ENCODE measurements at regions not wholly inside any gene's neighbourhood (a gene's known extent, or its start where the extent isn't known, plus 50 kb on each side); places are given as distances from the start of the nearest gene placed in this dataset.
"Not testable (repeated sequence)": the region's sequence is repeated elsewhere in the genome, so short reads cannot be mapped to it uniquely, and the experiment has no call there.

DNA sequence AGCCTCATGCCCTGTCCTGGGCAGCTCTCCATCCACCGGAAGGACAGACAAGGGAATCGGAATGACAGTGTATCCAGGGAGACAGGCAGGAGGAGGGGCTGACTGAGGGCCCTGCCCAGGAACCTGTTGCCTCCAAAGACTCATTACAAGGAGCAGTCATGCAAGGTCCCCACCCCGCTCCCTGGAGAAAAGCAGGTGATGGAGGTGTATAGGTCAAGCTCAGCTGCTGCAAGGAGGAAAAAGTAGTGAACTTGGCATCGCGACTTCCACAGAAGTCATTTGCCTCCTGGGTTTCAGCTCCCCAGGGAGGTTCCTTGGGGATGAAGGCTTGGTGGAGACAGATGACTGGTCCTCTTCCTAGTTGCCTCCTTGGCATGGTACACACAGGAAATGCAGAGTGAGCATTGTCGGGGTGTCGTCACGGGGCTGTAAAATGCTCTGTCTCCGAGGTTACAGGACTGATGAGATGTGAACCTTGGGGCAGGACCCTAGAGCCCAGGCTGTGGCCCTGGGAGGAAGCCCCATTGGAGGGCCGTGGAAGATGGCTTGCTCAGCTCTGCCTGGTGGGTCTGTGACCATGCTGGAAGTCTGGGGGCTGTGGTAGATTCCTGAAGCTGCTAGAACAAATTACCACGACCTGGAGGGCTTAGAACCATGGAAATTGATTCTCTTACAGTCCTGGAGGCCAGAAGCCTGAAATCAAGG lies 219.6 kb upstream of the C1orf174 start:
- DNase-seq (ENCODE audit: low spot score), result no peak

DNA sequence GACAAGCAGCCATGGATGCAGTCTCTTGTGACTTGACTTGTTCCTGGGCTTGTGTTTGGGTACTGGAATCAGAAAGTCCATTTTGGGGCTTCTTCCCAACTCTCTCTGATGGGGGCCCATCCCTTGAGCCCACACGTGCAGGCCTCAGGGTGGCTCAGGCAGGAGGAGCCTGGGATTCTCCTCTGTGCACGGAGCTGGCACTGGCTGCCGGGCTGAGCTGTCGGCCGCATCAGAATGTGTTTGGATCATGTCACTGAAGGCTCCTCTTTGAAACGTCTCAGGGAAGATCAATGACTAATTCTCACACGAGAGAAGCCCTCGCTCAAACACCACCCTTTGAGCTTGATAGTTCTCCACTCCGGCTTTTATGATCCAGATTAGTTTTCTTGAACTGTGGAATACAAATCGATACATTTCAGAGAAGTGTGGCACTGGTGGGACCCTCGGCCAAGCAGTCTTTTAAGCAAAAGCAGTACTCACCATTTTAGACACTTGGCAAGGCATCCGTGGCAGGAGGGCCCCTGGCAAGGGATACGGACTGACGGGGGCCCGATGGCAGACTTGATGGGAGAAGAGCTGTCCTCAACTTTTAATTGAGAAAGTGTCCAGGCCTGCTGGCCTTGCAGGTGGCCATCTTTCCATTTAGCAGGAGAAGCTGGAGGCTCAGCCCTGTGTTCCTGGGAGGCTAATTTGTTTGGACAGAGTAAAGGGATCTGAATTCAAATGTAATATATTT lies 220.7 kb upstream of the C1orf174 start:
- DNase-seq (ENCODE audit: low spot score), result no peak

DNA sequence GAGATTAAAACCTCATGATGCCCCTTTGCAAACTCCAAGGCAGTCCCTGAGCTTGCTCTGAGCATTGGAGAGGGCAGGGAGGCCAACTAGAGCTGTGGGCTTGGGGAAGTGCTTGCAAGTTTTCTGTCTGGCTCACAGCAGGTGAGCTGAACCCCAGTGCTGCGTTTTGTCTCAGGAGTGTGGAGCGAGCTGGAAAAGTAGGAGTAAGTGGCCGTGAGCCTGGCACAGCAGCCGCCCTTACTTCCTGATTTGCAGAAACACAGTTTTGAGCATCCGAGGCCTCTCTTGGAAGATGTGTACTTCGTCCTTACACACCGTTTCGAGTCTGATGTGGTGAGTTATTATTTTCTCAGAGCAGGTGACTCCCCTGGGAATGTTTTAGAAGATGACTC lies 221.2 kb upstream of the C1orf174 start:
- no peak for DNase-seq (ENCODE audit: low spot score)

DNA sequence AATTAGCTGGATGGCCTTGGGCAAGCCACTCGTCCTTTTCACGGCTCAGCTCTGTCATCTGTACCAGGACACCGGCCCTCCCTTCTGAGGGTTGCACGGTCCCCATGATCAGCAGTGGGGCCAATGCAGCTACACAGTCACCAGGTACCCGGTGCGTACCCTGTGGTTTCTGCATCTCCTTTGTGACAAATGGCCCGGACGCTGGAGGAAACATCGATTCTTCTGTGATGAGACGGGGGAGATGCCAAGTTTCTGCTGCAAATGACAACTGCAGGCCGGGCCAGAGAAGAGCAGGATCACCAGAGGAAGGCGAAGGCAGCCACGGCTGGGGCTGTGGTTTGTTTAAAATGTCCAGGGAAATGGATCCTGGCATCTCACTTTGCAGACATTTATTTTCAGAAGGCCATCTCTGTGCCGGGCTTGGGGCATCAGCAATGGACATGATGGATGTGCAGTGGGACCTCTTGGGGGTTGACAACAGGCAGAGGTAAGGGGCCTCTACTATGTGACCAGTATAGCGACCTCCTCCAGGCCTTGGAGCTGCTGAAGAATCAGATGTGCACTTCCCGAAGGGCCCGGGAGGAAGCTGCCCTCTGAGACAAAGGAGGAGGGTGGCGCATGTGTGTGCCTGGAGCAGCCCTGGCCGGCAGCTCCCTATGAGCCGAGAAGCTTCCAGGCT lies 221.9 kb upstream of the C1orf174 start:
- DNase-seq (ENCODE audit: low spot score), result no peak

DNA sequence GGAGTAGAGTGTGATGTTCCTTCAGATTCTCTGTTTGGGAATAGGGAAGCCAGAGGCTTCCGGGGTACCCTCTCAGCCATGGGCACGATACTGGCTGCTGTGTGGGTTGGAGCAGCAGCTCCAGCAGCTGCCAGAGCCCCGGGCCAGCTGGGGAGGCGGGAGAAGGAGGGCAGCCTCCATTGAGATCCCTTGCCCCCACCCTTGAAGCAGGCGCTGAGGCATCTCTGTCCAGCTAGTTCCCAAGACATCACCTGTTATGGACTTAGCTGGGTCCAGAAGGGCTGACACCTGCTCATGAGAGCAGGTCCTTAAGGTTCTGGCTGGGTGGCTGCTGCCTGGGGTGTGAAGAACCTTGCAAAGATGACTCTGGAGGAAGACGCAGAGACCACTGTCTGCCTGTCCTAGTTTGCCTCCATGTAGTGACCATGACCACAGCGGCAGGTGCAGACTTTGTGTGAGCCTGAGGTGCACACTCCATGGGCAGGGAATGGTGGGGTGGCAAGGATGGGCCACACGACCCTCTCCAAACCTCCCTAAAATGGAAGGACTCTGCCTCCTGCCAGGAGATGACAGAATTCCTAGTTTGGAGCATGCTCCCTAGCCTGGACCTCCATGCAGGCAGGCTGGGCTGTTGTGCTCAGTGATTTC lies 222.6 kb upstream of the C1orf174 start:
- no peak for DNase-seq (ENCODE audit: low spot score)

DNA sequence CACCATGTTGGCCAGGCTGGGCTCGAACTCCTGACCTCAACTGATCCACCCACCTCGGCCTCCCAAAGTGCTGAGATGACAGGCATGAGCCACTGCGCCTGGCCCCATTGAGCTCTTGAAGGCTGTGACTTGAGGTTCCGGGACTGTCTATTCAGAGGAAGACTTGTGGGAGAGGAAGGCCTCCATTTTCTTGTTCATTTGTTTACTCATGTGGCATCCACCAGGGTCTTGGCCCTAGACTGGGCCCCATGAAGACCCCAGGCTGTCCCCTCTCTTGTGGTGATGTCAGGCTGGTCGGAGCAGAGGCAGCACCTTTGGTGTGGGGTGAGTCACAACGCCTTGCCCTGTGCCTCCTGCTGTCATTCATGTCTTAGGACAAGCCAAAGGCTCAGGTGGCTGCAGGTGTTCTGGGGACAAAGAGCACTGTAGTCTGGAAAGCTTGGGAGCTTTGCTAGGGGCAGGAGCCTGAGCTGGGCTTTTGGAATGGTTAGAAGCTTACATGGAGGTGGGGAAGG lies 224.6 kb upstream of the C1orf174 start:
- DNase-seq (ENCODE audit: low spot score), result no peak

DNA sequence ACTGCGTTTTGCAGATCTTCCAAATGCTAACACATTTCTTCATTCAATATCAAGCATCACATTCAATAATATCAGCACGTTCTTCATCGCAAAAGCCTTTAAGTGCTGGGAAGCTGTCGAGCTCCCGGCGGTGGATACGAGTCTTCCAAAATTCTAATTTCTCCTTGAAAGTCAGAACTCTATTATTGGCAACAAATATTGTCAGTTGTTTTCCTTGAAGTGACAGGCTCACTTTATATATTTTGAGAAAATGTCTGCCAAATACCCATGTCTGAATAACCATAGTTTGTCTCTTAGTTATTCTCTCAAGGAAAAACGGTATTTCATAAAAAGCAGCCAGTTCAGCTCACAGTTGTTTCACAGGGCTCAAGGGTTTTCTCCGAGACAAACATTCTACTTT lies 226.2 kb upstream of the C1orf174 start:
- no peak for DNase-seq (ENCODE audit: low spot score)

DNA sequence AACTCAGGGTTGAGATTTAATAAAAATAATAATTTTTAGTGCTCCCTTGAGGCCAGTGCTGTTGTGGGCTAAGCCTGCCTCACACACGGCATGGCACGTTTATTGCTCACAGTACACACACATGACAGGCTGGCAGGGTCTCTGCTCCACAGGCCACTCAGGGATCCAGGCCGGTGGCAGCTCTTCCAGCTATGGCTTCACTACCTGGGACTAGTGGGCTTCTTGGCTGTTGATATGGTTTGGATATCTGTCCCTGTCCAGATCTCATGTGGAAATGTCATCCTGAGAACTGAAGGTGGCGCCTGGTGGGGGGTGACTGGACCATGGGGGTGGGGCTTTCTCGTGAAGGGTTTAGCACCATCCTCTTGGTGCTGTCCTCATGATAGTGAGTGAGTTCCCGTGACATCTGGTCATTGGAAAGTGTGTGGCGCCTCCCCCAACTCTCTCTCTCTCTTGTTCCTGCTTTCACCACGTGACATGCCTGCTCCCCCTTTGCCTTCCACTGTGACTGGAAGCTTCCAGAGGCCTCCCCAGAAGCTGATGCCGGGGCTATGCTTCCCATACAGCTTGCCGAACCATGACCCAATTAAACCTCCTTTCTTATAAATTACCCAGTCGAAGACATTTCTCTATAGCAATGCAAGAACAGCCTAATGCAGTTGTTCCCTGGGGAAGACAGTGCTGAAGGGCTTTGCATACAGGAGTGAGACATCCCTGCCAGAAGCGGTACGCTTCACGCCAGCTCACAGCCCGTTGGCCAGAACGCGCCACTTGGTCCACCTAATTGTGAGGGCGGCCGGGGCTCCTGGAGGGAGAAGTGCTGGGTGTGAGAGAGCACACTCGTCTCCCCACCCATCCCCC lies 226.9 kb upstream of the C1orf174 start:
- DNase-seq (ENCODE audit: low spot score), result no peak

DNA sequence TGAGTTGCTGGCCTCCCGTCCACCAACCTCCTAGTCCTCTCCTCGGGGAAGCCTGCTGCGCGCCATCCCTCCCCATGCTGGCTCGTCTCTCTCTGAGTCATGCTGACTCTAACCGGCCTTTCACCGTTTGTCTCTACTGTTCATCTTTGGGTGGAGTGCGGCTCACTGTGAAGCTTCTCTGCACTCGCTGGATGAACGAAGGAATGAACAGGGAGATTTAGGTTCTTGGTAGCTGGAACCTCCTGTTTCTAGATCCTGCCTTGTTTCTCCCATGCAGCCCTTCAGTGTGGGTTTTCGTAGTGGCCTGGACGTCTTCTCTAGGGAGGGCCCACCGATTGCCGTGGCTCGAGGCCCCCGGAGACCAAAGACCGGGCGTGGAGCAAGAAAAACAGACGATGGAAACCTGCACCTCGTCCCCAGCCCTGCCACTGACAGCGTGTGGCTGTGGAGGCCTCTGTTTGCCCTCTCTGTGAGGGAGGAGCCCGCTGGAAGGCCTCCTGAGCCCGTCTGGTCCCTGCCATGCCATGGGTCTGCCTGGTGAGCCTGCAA lies 227.6 kb upstream of the C1orf174 start:
- DNase-seq (ENCODE audit: low spot score), result no peak

DNA sequence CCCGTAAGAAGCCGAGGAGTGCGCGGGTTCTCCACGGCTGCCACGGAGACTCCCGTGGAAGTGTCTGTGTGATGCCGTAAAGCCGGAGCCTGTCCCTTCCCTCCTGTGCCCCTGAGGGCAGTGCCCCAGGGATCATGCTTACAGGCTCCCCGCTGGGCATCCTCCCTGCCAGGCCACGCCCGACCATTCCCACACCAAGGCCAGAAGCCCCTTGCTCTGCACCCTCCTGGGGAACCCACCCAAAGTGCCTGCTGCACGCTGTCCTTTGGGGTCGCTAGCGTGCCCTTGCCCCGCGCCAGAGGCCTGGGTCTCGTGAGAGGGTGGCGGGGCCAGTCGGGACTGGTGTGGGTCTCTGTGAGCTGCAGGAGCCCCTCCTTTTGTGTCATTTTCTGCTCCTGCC lies 228.5 kb upstream of the C1orf174 start:
- no peak for DNase-seq (ENCODE audit: low spot score)

DNA sequence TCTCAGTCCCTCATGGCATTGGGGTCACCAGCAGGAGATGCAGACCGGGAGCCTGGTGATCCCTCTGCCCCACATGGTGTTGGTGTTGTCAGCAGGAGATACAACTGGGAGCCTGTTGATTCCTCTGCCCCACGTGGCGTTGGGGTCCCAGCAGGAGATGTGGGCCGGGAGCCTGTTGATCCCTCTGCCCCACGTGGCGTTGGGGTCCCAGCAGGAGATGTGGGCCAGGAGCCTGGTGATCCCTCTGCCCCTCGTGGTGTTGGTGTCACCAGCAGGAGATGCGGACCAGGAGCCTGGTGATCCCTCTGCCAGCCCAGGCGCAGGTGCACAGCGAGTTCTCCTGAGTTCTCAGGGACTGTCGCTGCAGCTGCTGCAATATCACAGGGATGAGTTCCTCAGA lies 229.6 kb upstream of the C1orf174 start:
- no peak for DNase-seq (ENCODE audit: low spot score)

DNA sequence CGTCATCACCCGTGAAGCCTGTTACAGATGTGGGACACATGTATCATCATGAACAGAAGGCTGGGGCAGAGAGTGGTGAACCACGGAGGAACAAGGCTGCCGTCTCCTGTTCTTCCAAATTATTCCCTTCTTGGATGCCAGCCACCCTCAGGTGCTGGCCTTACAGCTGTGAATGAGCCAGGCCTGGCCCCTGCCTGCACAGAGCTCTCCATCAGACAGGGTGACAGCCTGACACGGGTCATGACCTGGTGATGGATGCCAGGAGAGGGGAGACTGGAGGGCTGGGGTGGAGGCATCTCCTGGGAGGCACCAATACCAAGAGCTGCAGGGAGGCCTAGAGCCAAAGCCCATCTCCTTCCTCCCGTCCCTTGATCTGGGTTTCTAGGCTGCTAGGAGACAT lies 230.0 kb upstream of the C1orf174 start:
- no peak for DNase-seq (ENCODE audit: low spot score)

DNA sequence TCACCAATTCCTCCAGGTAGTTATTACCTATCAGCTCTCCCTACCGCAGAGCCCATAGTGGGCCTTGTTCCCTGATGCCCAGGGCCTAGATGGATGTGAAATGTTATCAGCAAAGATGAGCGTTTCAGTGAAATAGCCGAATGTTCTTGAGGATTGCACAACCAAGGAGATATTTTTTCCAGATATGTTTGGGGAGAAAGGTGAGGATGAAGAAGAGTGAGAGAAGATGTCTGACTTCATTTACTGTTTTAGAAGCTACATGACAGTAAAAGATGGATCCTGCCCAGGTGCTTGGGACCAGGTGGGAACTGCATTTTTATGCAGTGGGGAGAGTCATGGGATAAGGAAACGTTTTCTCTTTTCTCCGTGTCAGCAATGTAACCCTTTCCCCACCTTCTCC lies 231.7 kb upstream of the C1orf174 start:
- DNase-seq (ENCODE audit: low spot score), result no peak

DNA sequence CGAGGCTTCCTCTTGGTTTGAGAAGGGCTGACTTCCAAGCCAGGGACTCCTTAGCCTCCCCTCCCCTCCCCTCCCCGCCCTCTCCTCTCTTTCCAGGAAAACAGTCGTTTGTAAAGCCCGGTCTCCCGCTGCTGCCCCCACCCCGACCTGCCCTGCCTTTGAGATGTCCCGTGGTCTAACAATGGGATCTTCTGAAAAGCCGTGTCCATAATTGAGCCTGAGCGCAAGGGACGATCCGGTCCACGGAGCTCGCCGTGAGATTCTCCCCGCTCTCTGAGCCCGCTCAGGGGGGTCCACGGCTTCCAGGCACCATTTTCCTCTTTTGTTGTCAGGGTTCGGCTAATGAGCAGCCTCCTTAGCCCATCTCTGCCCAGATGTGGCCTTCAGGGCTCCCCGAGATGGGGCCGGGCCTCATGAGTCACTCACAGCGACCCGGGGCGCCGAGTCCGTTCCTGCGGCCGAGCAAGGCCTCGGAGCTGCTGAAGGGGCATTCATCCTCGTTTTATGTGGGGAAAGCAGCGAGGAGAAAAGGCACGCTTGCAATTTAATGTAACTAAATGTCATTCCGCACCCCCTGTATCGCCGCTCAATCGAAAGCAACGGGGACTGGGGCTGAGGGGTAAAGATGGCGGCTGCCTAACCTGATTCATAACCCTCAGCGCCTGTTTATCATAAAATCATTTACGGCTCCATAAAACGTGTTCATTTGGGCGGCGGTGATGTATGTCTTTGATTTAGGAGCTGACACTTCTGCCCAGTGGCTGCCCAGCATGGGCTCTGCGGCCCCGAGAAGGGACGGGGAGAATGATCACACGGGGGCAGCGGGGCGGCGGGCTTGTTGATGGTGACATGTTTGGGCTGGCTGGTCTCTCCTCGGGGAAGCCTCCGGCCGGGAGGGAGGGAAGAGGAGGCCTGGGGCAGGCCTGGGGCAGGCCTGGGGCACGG lies 232.6 kb upstream of the C1orf174 start:
- DNase-seq (ENCODE audit: low spot score), result no peak

DNA sequence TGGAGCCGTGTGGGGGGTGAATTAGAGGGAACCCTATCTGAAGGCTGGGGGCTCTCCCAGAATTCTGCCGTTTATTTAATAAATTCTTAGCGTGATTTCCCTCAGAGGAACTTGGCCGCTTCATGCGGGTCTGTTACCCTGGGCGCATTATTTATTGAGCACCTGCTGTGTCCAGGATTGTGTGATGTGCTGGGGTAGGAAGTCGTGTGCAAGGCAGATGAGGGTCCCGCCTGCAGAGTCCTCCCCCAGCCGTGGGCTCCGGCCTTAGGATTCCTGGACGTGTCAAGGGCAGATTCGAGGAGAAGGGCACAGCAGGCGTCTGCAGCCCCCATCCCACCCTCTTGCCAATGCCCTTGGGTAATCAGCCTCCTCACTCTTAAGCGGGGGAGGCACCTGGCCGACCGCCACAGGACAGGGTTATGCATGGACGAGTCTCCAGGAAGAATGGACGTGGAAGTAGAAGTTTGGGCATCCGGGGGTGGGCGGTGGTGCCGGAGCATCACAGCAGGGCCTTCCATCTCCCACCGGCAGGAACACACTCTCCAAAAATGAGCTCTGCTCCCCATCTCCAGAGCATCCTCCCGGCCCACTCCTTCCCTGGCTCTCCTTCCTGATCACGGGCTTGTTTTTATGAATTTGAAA lies 233.3 kb upstream of the C1orf174 start:
- no peak for DNase-seq (ENCODE audit: low spot score)

DNA sequence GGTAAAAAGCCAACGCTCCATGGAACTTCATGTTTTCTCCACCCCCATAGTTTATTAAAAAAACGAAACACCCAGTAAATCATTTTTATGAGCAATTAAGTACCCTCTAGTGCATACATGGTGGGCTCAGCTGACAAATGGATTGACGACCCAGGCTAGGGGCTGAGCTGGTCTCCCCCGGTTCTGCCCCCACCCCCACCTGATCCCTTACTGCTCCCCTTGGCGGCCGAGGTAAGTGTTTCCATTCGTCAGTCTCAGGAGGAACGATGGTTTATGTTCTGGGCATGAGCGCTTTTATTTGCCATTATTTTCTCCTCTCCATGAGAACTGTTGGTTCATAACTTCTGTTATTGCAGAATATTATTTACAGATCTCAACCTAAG lies 233.9 kb upstream of the C1orf174 start:
- no peak for DNase-seq (ENCODE audit: low spot score)

DNA sequence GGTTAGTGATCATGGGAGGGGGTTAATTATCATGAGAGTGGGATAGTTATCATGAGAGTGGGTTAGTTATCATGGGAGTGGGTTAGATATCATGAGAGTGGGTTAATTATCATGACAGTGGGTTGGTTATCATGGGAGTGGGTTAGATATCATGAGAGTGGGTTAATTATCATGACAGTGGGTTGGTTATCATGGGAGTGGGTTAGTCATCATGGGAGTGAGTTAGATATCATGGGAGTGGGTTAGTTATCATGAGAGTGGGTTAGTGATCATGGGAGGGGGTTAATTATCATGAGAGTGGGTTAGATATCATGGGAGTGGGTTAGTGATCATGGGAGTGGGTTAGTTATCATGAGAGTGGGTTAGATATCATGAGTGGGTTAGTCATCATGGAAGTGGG lies 235.8 kb upstream of the C1orf174 start:
- DNase-seq (ENCODE audit: low spot score), result not testable (repeated sequence)

DNA sequence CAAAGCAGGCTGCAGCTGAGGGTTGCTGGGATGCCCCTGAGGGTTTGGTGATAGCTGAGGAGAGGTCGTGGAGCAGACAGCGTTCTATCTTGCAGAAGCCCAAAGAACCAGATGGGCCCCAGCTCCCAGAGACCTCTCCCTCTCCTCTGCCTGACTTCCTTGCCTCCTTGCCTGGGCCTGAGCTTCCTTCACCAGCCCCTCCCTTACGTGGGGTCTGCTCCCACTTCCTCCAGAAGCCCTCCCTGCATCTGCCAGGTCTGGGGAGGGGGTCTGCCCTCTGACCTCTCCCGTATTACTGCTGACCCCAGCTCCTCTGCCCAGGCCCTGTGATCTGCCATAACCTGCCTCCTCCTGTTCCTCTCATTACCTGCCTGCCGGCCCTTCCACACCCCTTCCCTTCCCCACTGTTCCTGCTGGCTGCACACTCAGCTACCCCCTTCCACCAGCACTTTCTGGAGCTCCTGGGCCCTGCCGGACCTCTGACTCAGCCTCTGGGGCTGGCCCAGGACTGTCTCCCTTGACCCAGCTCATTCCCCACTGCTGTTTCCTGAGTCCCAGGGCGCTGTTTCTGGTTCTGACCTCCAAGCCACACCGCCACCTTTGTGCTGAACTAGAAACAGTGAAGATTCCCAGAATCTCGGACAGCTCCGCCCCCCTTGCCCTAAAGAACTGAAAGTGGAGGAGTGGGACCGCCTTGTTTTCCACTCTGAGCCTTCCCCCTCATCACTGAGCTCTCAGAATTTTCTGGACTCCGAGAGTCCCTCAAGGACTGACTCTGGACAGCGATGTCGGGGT lies 237.7 kb upstream of the C1orf174 start:
- no peak for DNase-seq (ENCODE audit: low spot score)

DNA sequence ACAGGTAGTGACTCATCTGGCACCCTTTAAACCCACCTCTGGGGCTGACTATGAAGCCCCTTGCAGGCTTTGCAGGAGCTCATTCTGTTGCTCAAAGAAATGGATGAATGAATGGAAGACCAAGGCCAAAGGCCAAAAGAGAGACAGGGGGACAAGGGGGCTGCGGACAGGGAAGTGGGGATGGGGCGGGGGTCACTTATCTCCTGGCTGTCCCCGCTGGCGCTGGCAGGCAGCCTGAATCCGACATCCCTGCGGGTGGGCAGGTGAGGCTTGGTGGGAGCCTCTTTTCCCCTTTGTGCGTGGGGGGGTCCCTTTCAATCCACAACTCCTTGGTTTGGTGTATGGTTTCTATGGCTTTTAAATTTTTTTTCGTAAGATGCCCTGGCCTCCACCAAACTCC lies 239.6 kb upstream of the C1orf174 start:
- DNase-seq (ENCODE audit: low spot score), result no peak
